BLaER1 (cell line): ENCODE measurements at regions not wholly inside any gene's neighbourhood (a gene's known extent, or its start where the extent isn't known, plus 50 kb on each side); places are given as distances from the start of the nearest gene placed in this dataset.

Experiments used
- H3K27ac ChIP-seq: shearing (Covaris generic); formaldehyde crosslinking; 2 replicates; pipeline ENCODE4 v1.8.1; 2022
- H3K27me3 ChIP-seq: shearing (Covaris generic); formaldehyde crosslinking; 2 replicates; pipeline ENCODE4 v1.8.1; 2022
- H3K36me3 ChIP-seq: shearing (Covaris generic); formaldehyde crosslinking; 2 replicates; pipeline ENCODE4 v1.8.1; 2022
- H3K4me1 ChIP-seq: shearing (Covaris generic); formaldehyde crosslinking; 2 replicates; pipeline ENCODE4 v1.8.1; 2022
- H3K4me2 ChIP-seq: shearing (Covaris generic); formaldehyde crosslinking; 2 replicates; pipeline ENCODE4 v1.8.1; 2022
- H3K4me3 ChIP-seq: shearing (Covaris generic); formaldehyde crosslinking; 2 replicates; pipeline ENCODE4 v1.8.1; 2022
- H3K9ac ChIP-seq: shearing (Covaris generic); formaldehyde crosslinking; 2 replicates; pipeline ENCODE4 v1.8.1; 2022
- H3K9me3 ChIP-seq: shearing (Covaris generic); formaldehyde crosslinking; 2 replicates; pipeline ENCODE4 v1.8.1; 2022
- H4K20me1 ChIP-seq: shearing (Covaris generic); formaldehyde crosslinking; 2 replicates; pipeline ENCODE4 v1.8.1; 2022
- Cebpa-rat ChIP-seq: shearing (Covaris generic); IDR thresholded peaks from 2 replicates; pipeline ENCODE4 v1.8.1; 2022

- H3K36me3 ChIP-seq = no peaks in the 10 kb centered on the region
- H4K20me1 ChIP-seq = no peaks in the 10 kb centered on the region
- no peak overlapping the region for H3K4me3 ChIP-seq
- H3K27me3 ChIP-seq = no peaks in the 10 kb centered on the region
- H3K9me3 ChIP-seq = no peaks in the 10 kb centered on the region
- no peak for TF ChIP-seq Cebpa-rat
- H3K4me1 ChIP-seq = peaks cover 22% of the 10 kb centered on the region
- H3K27ac ChIP-seq = no peak overlapping the region
- no peak overlapping the region for H3K9ac ChIP-seq
- H3K4me2 ChIP-seq = no peak overlapping the region
Observed at GRCh38 chr12:113766131-113766878, 199.8 kb downstream of the RBM19 start.

- Histone ChIP-seq H3K27ac (no peak overlapping the region), H4K20me1 (no peaks in the 10 kb centered on the region), H3K9me3 (no peaks in the 10 kb centered on the region), H3K4me2 (no peak overlapping the region), H3K27me3 (no peaks in the 10 kb centered on the region), H3K4me1 (peaks cover 22% of the 10 kb centered on the region), H3K9ac (no peak overlapping the region), H3K36me3 (no peaks in the 10 kb centered on the region), H3K4me3 (no peak overlapping the region)
- TF ChIP-seq Cebpa-rat = no peak
Observed at GRCh38 chr12:113764661-113765060, 201.5 kb downstream of the RBM19 start.

- H3K36me3 ChIP-seq = no peaks in the 10 kb centered on the region
- no peak overlapping the region for H3K27ac ChIP-seq
- no peak overlapping the region for H3K9ac ChIP-seq
- H3K4me2 ChIP-seq = peak overlapping the region; percentile 70
- H4K20me1 ChIP-seq = no peaks in the 10 kb centered on the region
- TF ChIP-seq Cebpa-rat = no peak
- peaks cover 35% of the 10 kb centered on the region for H3K4me1 ChIP-seq
- no peak overlapping the region for H3K4me3 ChIP-seq
- H3K27me3 ChIP-seq = no peaks in the 10 kb centered on the region
- H3K9me3 ChIP-seq = no peaks in the 10 kb centered on the region; the same call in 1 of the 2 replicates
Observed at GRCh38 chr12:113762882-113763816, 203.0 kb downstream of the RBM19 start.

- Histone ChIP-seq H3K9ac (no peak overlapping the region; the same call in 1 of the 2 replicates), H3K4me2 (peak overlapping the region; percentile 70), H3K9me3 (no peaks in the 10 kb centered on the region; the same call in 1 of the 2 replicates), H3K27ac (no peak overlapping the region), H3K4me1 (peaks cover 43% of the 10 kb centered on the region), H3K27me3 (no peaks in the 10 kb centered on the region), H4K20me1 (no peaks in the 10 kb centered on the region), H3K36me3 (no peaks in the 10 kb centered on the region), H3K4me3 (no peak overlapping the region)
- TF ChIP-seq Cebpa-rat = no peak
Observed at GRCh38 chr12:113762155-113762881, 203.8 kb downstream of the RBM19 start.

- Histone ChIP-seq H3K4me3 (no peak overlapping the region), H3K9ac (no peak overlapping the region), H3K36me3 (no peaks in the 10 kb centered on the region), H3K4me1 (peaks cover 42% of the 10 kb centered on the region), H4K20me1 (no peaks in the 10 kb centered on the region), H3K9me3 (no peaks in the 10 kb centered on the region; the same call in 1 of the 2 replicates), H3K27me3 (no peaks in the 10 kb centered on the region), H3K27ac (no peak overlapping the region), H3K4me2 (peak overlapping the region; percentile 74)
- TF ChIP-seq Cebpa-rat = no peak
Observed at GRCh38 chr12:113759135-113759534, 207.0 kb downstream of the RBM19 start.

GRCh38 chr12:113758165-113758924 lies 207.8 kb downstream of the RBM19 start:
- peaks cover 42% of the 10 kb centered on the region for H3K4me1 ChIP-seq
- H3K27ac ChIP-seq = no peak overlapping the region
- no peak overlapping the region for H3K4me3 ChIP-seq
- no peak overlapping the region for H3K9ac ChIP-seq
- peak overlapping the region; percentile 74 for H3K4me2 ChIP-seq
- no peaks in the 10 kb centered on the region for H4K20me1 ChIP-seq
- no peaks in the 10 kb centered on the region for H3K27me3 ChIP-seq
- H3K9me3 ChIP-seq = no peaks in the 10 kb centered on the region; the same call in 1 of the 2 replicates
- TF ChIP-seq Cebpa-rat = no peak
- no peaks in the 10 kb centered on the region for H3K36me3 ChIP-seq

- Histone ChIP-seq H4K20me1 (no peaks in the 10 kb centered on the region), H3K4me1 (peaks cover 34% of the 10 kb centered on the region), H3K9ac (no peak overlapping the region), H3K4me3 (no peak overlapping the region), H3K9me3 (no peaks in the 10 kb centered on the region; the same call in 1 of the 2 replicates), H3K36me3 (no peaks in the 10 kb centered on the region), H3K27ac (no peak overlapping the region), H3K4me2 (peak overlapping the region; percentile 74; the same call in 1 of the 2 replicates), H3K27me3 (no peaks in the 10 kb centered on the region)
- no peak for TF ChIP-seq Cebpa-rat
Observed at GRCh38 chr12:113757221-113758002, 208.7 kb downstream of the RBM19 start.

- H3K9me3 ChIP-seq = no peaks in the 10 kb centered on the region; the same call in 1 of the 2 replicates
- H3K4me1 ChIP-seq = peaks cover 27% of the 10 kb centered on the region
- no peaks in the 10 kb centered on the region for H4K20me1 ChIP-seq
- H3K9ac ChIP-seq = no peak overlapping the region
- no peaks in the 10 kb centered on the region for H3K27me3 ChIP-seq
- H3K36me3 ChIP-seq = no peaks in the 10 kb centered on the region
- no peak overlapping the region for H3K27ac ChIP-seq
- TF ChIP-seq Cebpa-rat = no peak
- no peak overlapping the region for H3K4me3 ChIP-seq
- H3K4me2 ChIP-seq = no peak overlapping the region
Observed at GRCh38 chr12:113756609-113757008, 209.5 kb downstream of the RBM19 start.
